ENCODE measurements at regions not wholly inside any gene's neighbourhood (a gene's known extent, or its start where the extent isn't known, plus 50 kb on each side); places are given as distances from the start of the nearest gene placed in this dataset.
A peak's percentile ranks its signal among the peaks of the same experiment; 100 is the strongest.

GRCh38 chr4:189322426-189322825 lies 618.2 kb upstream of the FRG1 start:
- DNase-seq, result no peak
- no peaks in the 10 kb centered on the region for H3K27me3 Mint-ChIP-seq

GRCh38 chr4:189341881-189342280 lies 598.8 kb upstream of the FRG1 start:
- Mint-ChIP-seq H3K27me3 (no peaks in the 10 kb centered on the region), H3K27ac (no peak overlapping the region), H3K9me3 (peaks cover 8 to 33% of the 10 kb centered on the region in 2 donors), H3K4me1 (no peaks in the 10 kb centered on the region), H3K4me3 (no peak overlapping the region)
- DNase-seq (no peak), ATAC-seq (no peak)

More at GRCh38 chr4:189322426-189322825, 618.2 kb upstream of the FRG1 start:
- H3K27ac Mint-ChIP-seq, result no peak overlapping the region
- no peak for ATAC-seq
- peaks cover 2 to 31% of the 10 kb centered on the region in 2 donors for H3K9me3 Mint-ChIP-seq
- no peak overlapping the region for H3K4me3 Mint-ChIP-seq
- no peaks in the 10 kb centered on the region for H3K4me1 Mint-ChIP-seq

GRCh38 chr4:189355590-189355989 lies 585.1 kb upstream of the FRG1 start:
- Mint-ChIP-seq H3K4me1 (no peaks in the 10 kb centered on the region), H3K27ac (no peak overlapping the region), H3K9me3 (peaks cover 11 to 13% of the 10 kb centered on the region in 2 donors), H3K27me3 (no peaks in the 10 kb centered on the region), H3K4me3 (no peak overlapping the region)
- ATAC-seq (peak; percentile 82), DNase-seq (no peak)

GRCh38 chr4:189362364-189362763 lies 578.3 kb upstream of the FRG1 start:
- ATAC-seq, result no peak
- no peak overlapping the region for H3K27ac Mint-ChIP-seq
- H3K27me3 Mint-ChIP-seq, result no peaks in the 10 kb centered on the region
- H3K9me3 Mint-ChIP-seq, result peaks cover 6 to 12% of the 10 kb centered on the region in 2 donors
- no peaks in the 10 kb centered on the region for H3K4me1 Mint-ChIP-seq
- peak overlapping the region in 1 of 2 donors; percentile 0 for H3K4me3 Mint-ChIP-seq
- DNase-seq, result no peak

GRCh38 chr4:189364032-189364449 lies 576.6 kb upstream of the FRG1 start:
- Mint-ChIP-seq H3K4me1 (no peaks in the 10 kb centered on the region), H3K4me3 (peak overlapping the region in 1 of 2 donors; percentile 27), H3K9me3 (peaks cover 6 to 12% of the 10 kb centered on the region in 2 donors), H3K27me3 (no peaks in the 10 kb centered on the region), H3K27ac (peak overlapping the region in 1 of 2 donors; percentile 48)
- no peak for ATAC-seq
- DNase-seq, result peak in 1 of 2 donors; percentile 5

GRCh38 chr4:189365451-189365850 lies 575.2 kb upstream of the FRG1 start:
- Mint-ChIP-seq H3K4me3 (no peak overlapping the region), H3K4me1 (no peaks in the 10 kb centered on the region), H3K27me3 (no peaks in the 10 kb centered on the region), H3K9me3 (peaks cover 6% of the 10 kb centered on the region in 2 donors), H3K27ac (no peak overlapping the region)
- no peak for DNase-seq
- no peak for ATAC-seq

GRCh38 chr4:189367832-189368231 lies 572.8 kb upstream of the FRG1 start:
- ATAC-seq, result no peak
- no peak for DNase-seq
- Mint-ChIP-seq H3K4me1 (no peaks in the 10 kb centered on the region), H3K27me3 (no peaks in the 10 kb centered on the region), H3K27ac (no peak overlapping the region), H3K4me3 (no peak overlapping the region), H3K9me3 (peaks cover 8 to 16% of the 10 kb centered on the region in 2 donors)

- H3K27me3 Mint-ChIP-seq, result no peaks in the 10 kb centered on the region
- DNase-seq, result no peak
- no peak overlapping the region for H3K4me3 Mint-ChIP-seq
- no peak for ATAC-seq
- H3K27ac Mint-ChIP-seq, result no peak overlapping the region
- H3K4me1 Mint-ChIP-seq, result no peaks in the 10 kb centered on the region
- peaks cover 19 to 20% of the 10 kb centered on the region in 2 donors for H3K9me3 Mint-ChIP-seq
Measured at GRCh38 chr4:189374176-189374575, 566.5 kb upstream of the FRG1 start.

GRCh38 chr4:189376901-189377300 lies 563.8 kb upstream of the FRG1 start:
- DNase-seq (no peak), ATAC-seq (no peak)
- Mint-ChIP-seq H3K27ac (no peak overlapping the region), H3K4me3 (no peak overlapping the region), H3K4me1 (no peaks in the 10 kb centered on the region), H3K27me3 (no peaks in the 10 kb centered on the region), H3K9me3 (peaks cover 9 to 12% of the 10 kb centered on the region in 2 donors)

- DNase-seq (no peak), ATAC-seq (no peak)
- H3K4me3 Mint-ChIP-seq, result no peak overlapping the region
- H3K9me3 Mint-ChIP-seq, result peaks cover 9 to 12% of the 10 kb centered on the region in 2 donors
- H3K27me3 Mint-ChIP-seq, result no peaks in the 10 kb centered on the region
- H3K27ac Mint-ChIP-seq, result no peak overlapping the region
- no peaks in the 10 kb centered on the region for H3K4me1 Mint-ChIP-seq
Measured at GRCh38 chr4:189377569-189377968, 563.1 kb upstream of the FRG1 start.

- Mint-ChIP-seq H3K9me3 (peaks cover 4 to 24% of the 10 kb centered on the region in 2 donors), H3K4me3 (no peak overlapping the region), H3K27ac (no peak overlapping the region), H3K4me1 (no peaks in the 10 kb centered on the region), H3K27me3 (no peaks in the 10 kb centered on the region)
- DNase-seq (no peak), ATAC-seq (no peak)
Measured at GRCh38 chr4:189385098-189385497, 555.6 kb upstream of the FRG1 start.

GRCh38 chr4:189385579-189385978 lies 555.1 kb upstream of the FRG1 start:
- H3K27me3 Mint-ChIP-seq, result no peaks in the 10 kb centered on the region
- H3K9me3 Mint-ChIP-seq, result peaks cover 4 to 26% of the 10 kb centered on the region in 2 donors
- ATAC-seq (no peak), DNase-seq (no peak)
- no peak overlapping the region for H3K4me3 Mint-ChIP-seq
- H3K27ac Mint-ChIP-seq, result no peak overlapping the region
- no peaks in the 10 kb centered on the region for H3K4me1 Mint-ChIP-seq

- H3K27me3 Mint-ChIP-seq, result no peaks in the 10 kb centered on the region
- DNase-seq, result no peak
- H3K4me3 Mint-ChIP-seq, result no peak overlapping the region
- no peak overlapping the region for H3K27ac Mint-ChIP-seq
- ATAC-seq, result no peak
- peaks cover 8% of the 10 kb centered on the region in 2 donors for H3K9me3 Mint-ChIP-seq
- H3K4me1 Mint-ChIP-seq, result no peaks in the 10 kb centered on the region
Measured at GRCh38 chr4:189396435-189396834, 544.2 kb upstream of the FRG1 start.

- no peak for DNase-seq
- H3K27ac Mint-ChIP-seq, result no peak overlapping the region
- H3K27me3 Mint-ChIP-seq, result no peaks in the 10 kb centered on the region
- H3K9me3 Mint-ChIP-seq, result peaks cover 18 to 27% of the 10 kb centered on the region in 2 donors
- H3K4me1 Mint-ChIP-seq, result no peaks in the 10 kb centered on the region
- no peak overlapping the region for H3K4me3 Mint-ChIP-seq
- no peak for ATAC-seq
Measured at GRCh38 chr4:189404271-189404670, 536.4 kb upstream of the FRG1 start.

GRCh38 chr4:189409158-189409557 lies 531.5 kb upstream of the FRG1 start:
- H3K4me3 Mint-ChIP-seq, result no peak overlapping the region
- no peak for ATAC-seq
- H3K9me3 Mint-ChIP-seq, result peaks cover 15 to 18% of the 10 kb centered on the region in 2 donors

GRCh38 chr4:189414021-189414420 lies 526.7 kb upstream of the FRG1 start:
- H3K27ac Mint-ChIP-seq, result no peak overlapping the region
- peaks cover 0 to 9% of the 10 kb centered on the region in 2 donors for H3K9me3 Mint-ChIP-seq
- ATAC-seq (no peak), DNase-seq (no peak)
- H3K4me1 Mint-ChIP-seq, result no peaks in the 10 kb centered on the region
- H3K4me3 Mint-ChIP-seq, result no peak overlapping the region
- H3K27me3 Mint-ChIP-seq, result no peaks in the 10 kb centered on the region

More at GRCh38 chr4:189409158-189409557, 531.5 kb upstream of the FRG1 start:
- no peak for DNase-seq
- Mint-ChIP-seq H3K4me1 (no peaks in the 10 kb centered on the region), H3K27ac (no peak overlapping the region), H3K27me3 (no peaks in the 10 kb centered on the region)

GRCh38 chr4:189420572-189420971 lies 520.1 kb upstream of the FRG1 start:
- no peak overlapping the region for H3K4me3 Mint-ChIP-seq
- ATAC-seq (no peak), DNase-seq (no peak)
- peaks cover 8 to 12% of the 10 kb centered on the region in 2 donors for H3K9me3 Mint-ChIP-seq
- no peak overlapping the region for H3K27ac Mint-ChIP-seq
- H3K27me3 Mint-ChIP-seq, result no peaks in the 10 kb centered on the region
- no peaks in the 10 kb centered on the region for H3K4me1 Mint-ChIP-seq
